RKO (cell line): ENCODE measurements at regions not wholly inside any gene's neighbourhood (a gene's known extent, or its start where the extent isn't known, plus 50 kb on each side); places are given as distances from the start of the nearest gene placed in this dataset.

Experiments used
- DNase-seq: peaks from one replicate; pipeline ENCODE4 v3.0.0-alpha.2; 2016; ENCODE audit warnings: low spot score

DNA sequence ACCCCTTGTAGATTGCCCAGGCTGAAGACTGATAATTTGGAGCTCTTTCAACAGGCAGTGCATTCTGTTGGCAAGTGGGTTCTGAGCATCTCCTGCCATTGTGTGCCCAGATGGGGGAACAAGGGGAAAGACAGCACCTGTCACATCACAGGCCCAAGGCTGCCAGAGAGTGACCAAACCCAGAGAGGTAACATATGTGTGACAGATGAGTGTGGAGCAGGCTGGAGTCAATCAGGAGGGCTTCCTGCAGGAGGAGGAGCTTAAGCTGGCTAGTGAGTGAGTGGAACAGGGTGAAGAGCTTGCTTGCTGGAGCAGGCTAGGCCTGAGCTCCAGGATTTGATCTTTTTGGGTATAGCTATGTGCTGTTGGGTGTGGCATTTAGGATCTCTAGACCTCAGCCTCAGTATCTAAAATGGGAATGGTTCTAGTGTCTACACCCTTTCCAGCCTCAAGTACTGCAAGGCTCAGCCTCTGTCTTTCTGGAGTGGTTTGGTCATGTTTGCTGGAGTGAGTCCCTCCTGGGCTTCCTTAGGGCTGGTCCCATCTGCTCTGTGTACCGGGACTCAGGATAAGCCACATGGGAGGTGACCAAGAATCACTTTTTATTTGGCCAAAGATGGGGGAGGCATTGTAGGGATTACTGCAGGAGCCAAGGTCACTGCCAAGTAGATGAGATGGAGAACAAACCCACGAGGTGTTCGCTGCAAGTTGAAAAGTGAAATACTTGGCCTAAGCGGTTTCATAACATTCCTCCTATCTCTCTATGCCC is 152.4 kb upstream of the TSHZ3 start:
- DNase-seq: no peak

- no peak for DNase-seq
Measured at GRCh38 chr19:31502536-31503170, 153.4 kb upstream of the TSHZ3 start.

DNA sequence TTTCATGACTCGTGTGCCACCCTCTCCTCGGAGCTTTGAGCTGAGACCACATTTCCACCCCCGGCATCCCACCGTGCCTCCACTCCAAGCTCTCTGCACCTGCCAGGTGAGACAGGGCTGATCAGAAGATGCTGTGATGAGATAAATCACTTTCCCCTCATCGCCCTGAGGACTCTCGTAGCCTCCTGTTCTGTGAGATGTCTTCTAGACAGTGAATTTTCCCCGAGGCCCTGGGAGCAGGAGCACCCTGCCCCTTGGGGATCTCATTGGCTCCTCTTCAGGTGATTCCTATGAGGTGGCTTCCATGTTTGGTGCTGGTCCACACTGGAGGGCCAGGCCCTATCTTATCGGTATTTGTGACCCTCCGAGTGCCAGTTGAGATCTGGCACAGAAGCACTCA is 154.0 kb upstream of the TSHZ3 start:
- DNase-seq: no peak

DNA sequence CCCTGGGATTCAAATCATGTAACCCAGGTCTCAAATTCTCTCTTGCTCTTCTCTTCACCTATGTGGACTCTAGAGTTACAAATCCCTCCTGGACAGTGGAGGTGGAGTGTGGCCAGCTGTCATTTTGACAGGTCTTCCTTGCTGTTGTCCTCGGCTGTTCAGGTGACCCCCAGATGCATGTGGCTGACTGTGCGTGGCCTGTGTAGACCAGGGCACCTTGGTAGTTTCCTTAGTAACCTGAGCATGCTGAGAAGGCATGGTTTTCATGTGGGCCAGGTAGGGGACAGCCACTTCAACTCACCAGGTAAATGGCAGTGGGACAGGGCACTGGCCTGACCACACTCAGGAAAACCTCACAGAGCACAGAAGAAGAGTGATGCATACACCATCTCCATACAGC is 155.0 kb upstream of the TSHZ3 start:
- DNase-seq: no peak

DNA sequence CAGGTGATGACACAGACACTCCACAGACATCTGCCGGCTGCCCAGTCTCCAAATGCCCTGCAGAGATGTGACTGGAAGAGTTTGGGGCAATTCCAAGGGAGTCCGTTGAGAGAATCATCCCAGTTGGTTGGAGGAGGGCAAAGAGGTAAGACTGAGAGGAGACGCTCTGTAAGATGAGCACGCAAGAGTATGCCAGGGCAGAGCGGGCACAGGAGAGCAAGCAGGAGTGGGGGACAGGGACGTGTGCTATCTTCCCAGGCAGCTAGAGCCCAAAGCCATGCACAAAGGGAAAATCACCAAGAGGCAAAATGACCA is 156.3 kb upstream of the TSHZ3 start:
- DNase-seq: no peak

DNA sequence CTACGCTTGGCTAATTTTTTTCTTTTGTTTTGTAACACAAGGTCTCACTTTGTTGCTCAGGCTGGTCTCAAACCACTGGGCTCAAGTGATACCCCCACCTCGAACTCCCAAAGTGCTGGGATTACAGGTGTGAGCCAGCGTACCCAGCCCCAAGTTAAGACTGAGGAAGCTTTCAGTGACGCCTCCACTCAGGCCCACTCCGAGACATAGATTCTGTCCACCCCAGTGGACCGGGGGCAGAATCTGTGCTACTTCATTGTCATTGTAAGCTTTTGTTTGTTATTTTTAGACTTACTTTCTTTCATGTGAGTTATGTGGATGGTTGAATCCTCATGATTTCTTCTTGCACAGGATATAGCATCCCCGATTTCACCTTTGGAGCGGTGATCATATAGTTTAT is 156.9 kb upstream of the TSHZ3 start:
- no peak for DNase-seq

GRCh38 chr19:31510635-31511034 is 161.4 kb upstream of the TSHZ3 start:
- DNase-seq: no peak

- DNase-seq: no peak
Measured at GRCh38 chr19:31511098-31511497, 161.9 kb upstream of the TSHZ3 start.

GRCh38 chr19:31511696-31512095 is 162.5 kb upstream of the TSHZ3 start:
- DNase-seq: no peak

DNA sequence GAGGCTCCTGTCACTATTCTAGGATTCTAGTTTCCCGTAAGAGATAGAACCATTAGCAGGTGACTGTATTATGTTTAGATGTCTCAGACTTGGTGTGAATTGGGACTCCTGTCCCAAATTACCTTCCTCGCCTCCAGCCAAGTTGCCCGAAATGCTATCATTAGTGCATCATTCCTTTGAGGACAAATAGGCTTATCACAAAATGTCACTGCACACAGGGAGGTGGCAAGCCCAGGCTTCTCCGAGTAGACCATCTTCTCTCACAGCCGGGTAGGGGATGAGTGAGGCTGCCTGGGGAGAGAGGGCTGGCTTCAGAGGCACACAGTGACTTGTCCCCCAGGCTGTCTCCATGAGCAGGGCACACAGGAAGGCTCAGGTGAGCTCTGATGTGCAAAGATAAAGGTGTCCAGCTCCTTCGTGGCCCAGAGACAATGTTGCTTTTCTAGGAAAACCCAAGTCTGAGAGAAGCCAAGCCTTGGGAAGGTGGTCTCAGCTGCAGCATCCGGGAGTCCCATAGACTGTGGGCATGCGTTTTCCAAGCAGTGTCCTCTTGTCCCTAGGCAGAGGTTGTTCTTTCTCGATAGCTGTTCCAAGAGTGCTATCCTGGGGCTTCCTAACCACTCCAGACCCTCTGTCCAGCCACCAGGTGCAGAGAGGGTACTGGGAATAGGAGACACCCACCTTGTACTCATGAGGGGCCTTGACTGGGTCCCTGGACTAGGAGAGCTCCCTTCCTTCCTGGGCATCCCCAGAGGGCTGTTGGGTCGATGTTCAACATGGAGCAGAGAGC is 163.1 kb upstream of the TSHZ3 start:
- DNase-seq: no peak

DNA sequence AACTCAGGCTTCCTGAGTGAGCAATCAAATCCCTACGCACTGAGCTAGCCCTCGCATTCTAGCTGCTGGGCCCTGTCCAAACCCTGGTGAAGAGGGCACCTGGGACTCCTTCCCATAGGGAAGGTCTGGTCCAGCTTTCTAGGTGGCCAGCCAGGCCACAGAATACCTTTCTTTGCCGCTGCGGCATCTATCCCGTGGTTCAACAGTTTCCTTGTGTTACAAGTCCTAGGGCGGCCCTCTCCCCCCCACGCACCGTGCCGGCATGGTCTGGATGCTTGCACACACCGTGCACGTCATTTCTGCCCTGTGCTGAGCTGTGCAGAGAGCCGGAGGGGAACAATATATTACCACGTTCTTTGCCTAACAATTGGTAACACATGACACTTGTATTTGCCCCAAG is 164.6 kb upstream of the TSHZ3 start:
- DNase-seq: no peak

DNA sequence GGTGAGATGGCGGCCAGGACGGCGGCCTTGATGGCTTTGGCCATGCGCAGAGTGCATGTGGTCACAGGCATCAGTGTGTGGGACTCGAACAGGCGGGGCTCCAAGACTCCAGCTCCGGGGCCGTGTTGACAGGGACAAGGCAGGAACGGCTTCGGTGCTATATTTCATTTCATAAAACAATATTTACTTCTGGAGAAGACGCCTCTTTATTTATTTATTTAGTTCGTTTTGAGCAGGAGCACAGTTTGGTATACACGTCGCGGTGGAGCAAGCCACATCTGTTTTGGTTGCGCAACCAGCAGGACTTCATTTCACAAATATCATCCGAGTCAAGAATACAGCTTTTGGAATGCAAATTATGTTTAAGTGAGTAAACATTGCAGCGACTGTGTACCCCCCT is 166.7 kb upstream of the TSHZ3 start:
- DNase-seq: no peak

- no peak for DNase-seq
Measured at GRCh38 chr19:31516756-31517155, 167.5 kb upstream of the TSHZ3 start.

GRCh38 chr19:31517224-31518180 is 168.3 kb upstream of the TSHZ3 start:
- DNase-seq: no peak

DNA sequence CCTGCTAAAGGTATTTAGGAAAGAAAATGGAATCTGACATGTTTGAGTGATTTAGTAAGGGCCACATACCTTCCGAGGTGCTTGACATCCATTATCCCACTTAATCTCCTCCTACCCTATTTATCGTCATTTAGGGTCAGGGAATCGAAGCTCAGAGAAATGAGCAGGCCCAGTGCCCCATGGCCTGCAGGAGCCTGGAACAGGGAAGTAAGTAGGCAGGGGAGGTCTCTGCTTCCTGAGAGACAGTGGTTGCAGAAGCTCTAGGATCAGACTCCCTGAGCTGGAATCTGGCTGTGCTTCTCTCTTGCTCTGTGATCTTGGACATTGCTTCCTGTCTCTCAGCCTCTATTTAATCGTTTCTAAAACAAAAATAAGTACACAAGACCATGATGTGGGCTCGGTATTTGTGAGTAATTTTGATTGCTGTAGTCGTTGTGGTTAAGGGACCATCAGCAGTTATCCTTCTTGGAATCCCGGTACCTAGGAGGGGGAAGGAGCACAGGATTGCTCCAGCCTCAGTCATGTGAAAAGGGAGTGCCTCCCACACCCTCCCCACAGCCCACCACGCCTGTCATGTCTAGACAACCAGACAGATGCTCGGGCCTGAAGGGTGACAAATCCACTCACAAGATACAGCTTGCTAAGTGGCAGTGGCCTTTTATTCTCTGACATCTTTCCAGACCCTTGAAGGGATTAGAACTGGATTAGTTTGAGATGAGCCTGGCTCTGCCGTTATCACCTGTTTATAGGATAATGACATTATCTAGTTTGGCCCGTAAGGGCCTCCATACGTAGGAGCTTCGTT is 169.2 kb upstream of the TSHZ3 start:
- DNase-seq: no peak

DNA sequence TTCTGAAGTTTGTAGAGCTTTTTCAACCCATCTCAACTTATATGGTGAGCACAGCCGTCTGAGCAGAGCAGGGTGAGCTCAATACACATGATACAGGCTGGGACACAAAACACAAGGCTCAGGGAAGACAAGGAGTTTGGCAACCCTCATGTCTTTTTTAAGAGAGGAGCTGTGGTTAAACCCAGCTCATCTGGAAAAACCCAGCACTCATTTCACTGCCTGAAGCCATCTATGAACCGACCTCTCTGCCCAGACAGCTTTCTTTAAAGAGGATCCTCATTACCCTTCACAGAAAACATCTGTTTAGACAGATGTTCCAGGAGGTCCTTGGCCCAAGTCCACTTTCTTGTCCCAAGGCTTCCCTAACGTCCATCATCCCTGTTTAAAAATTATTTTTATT is 170.0 kb upstream of the TSHZ3 start:
- no peak for DNase-seq

DNA sequence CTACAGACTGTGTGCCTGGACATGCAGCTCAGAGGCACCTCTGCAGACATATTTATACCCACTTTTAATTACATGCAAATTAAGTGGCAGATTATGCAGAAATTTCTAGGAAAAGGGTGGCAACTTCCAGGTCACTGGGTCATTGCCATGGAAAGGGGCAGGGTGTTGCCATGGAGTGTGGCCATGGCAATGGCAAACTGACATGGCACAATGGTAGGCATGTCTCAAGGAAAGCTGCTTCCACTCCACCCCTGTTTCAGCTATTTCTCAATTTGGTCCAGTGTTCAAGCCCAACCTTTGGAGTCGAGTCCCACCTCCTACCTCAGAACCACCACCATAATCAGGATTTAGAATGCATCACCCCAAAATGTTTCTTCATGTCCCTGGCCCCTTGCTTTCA is 170.7 kb upstream of the TSHZ3 start:
- DNase-seq: no peak

DNA sequence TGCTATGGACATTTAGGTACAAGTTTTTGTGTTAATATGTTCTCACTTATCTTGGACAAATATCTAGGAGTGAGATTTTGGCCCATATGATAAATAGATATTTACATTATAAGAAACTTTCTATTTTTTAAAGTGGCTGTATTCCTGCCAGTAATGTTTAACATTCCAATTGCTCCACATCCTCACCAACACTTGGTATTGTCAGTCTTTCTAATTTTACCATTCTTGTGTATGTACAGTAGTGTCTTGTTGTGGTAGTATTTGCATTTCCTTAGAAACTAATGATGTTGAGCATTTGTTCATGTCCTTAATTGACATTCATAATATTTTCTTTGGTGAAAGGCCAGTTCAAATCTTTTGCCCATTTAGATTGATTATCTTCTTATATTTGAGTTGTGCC is 171.4 kb upstream of the TSHZ3 start:
- no peak for DNase-seq

GRCh38 chr19:31525610-31526147 is 176.4 kb upstream of the TSHZ3 start:
- DNase-seq: no peak

GRCh38 chr19:31527443-31527842 is 178.2 kb upstream of the TSHZ3 start:
- no peak for DNase-seq

DNA sequence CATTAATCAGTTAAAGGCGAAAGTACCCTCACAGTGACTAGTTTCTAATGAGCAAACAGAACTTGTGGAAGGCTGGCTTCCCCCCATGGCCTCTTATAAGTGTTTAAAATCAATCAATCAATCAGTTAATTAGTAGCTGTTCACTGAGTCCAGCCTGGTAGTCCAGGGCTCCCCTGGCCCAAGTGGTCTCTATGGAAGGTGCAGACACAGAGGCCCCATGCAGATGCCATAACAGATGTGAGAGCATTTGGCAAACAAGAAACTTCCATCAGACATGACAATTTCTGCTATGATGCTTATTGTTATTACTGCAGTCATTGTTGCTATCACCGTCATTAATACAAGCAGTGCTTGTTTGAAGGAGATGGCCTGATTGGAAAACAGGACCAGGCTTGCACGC is 179.0 kb upstream of the TSHZ3 start:
- no peak for DNase-seq
